ENCODE measurements at regions not wholly inside any gene's neighbourhood (a gene's known extent, or its start where the extent isn't known, plus 50 kb on each side); places are given as distances from the start of the nearest gene placed in this dataset.

DNA sequence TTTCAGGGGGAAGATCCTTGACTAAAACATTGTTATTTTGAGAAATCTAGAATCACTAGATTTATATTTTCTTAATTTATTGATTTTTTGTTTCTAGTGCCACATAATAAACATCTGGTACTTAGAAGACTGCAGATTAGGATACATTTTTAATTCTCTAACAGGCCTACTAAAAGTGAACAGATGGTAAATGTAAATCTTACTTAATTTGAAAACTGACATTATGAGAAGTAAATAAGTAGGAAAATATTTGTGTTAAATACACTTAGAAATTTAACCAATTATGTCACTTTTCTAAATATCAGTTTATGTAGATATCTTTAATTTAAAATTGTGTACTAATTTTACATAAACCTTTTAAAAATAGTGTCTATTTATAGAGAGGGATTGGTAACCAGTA is 2255.6 kb upstream of the PCDH20 start:
- no peak overlapping the region for H3K4me3 Mint-ChIP-seq
- H3K18ac ChIP-seq (ENCODE audit: insufficient read length, low read depth, low read length), result no peak overlapping the region
- no peaks in the 10 kb centered on the region for H3K27me3 ChIP-seq (ENCODE audit: insufficient read depth, low read length)
- no peaks in the 10 kb centered on the region for H3K79me2 ChIP-seq (ENCODE audit: insufficient read depth, low read length)
- no peak overlapping the region for H2AK5ac ChIP-seq (ENCODE audit: insufficient read length, low read length)
- no peak overlapping the region for H2BK120ac ChIP-seq (ENCODE audit: low read depth, low read length, poor library complexity, severe bottlenecking)
- TF ChIP-seq, protein P1, sequence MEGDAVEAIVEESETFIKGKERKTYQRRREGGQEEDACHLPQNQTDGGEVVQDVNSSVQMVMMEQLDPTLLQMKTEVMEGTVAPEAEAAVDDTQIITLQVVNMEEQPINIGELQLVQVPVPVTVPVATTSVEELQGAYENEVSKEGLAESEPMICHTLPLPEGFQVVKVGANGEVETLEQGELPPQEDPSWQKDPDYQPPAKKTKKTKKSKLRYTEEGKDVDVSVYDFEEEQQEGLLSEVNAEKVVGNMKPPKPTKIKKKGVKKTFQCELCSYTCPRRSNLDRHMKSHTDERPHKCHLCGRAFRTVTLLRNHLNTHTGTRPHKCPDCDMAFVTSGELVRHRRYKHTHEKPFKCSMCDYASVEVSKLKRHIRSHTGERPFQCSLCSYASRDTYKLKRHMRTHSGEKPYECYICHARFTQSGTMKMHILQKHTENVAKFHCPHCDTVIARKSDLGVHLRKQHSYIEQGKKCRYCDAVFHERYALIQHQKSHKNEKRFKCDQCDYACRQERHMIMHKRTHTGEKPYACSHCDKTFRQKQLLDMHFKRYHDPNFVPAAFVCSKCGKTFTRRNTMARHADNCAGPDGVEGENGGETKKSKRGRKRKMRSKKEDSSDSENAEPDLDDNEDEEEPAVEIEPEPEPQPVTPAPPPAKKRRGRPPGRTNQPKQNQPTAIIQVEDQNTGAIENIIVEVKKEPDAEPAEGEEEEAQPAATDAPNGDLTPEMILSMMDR (conservative IDR thresholded peaks at IDR 0.05), result no peak
- no peak overlapping the region for H3K4ac ChIP-seq (ENCODE audit: low read depth, low read length)
- no peak overlapping the region for H4K8ac ChIP-seq (replicated peaks; ENCODE audit: insufficient read length, low read depth, low read length)
- H3K79me1 ChIP-seq (ENCODE audit: insufficient read depth, low read depth, low read length, poor library complexity, severe bottlenecking), result no peaks in the 10 kb centered on the region
- H3K9me3 Mint-ChIP-seq, result no peaks in the 10 kb centered on the region
- DNase-seq, result no peak
- H3K23ac ChIP-seq (ENCODE audit: insufficient read length, low read depth, low read length), result no peak overlapping the region
- H3K9me3 ChIP-seq (ENCODE audit: control insufficient read depth, low read depth, low read length), result no peaks in the 10 kb centered on the region
- no peaks in the 10 kb centered on the region for H3K36me3 Mint-ChIP-seq (ENCODE audit: insufficient read depth in 1 of 3, low read depth in 3 of 3)
- peaks cover 9 to 12% of the 10 kb centered on the region in 2 experiments for H3K4me1 Mint-ChIP-seq
- H3K4me2 ChIP-seq (ENCODE audit: insufficient read depth, insufficient read length, low read length), result no peak overlapping the region
- H2BK20ac ChIP-seq (ENCODE audit: low read depth, low read length, poor library complexity, severe bottlenecking), result no peak overlapping the region
- no peak overlapping the region for H2AFZ ChIP-seq (ENCODE audit: low read length)
- H3K14ac ChIP-seq (ENCODE audit: insufficient read depth, low read length), result no peak overlapping the region
- H2BK15ac ChIP-seq (ENCODE audit: low read depth, low read length), result no peak overlapping the region
- no peak overlapping the region for H2BK5ac ChIP-seq (ENCODE audit: insufficient read length, low read length)
- no peaks in the 10 kb centered on the region for H4K20me1 ChIP-seq (ENCODE audit: control insufficient read depth, insufficient read depth, insufficient read length)
- no peak overlapping the region for H3K9ac ChIP-seq (ENCODE audit: extremely low read depth, insufficient read length, low read length)
- no peak overlapping the region for H2BK12ac ChIP-seq (ENCODE audit: insufficient read length, low read depth, low read length)
- no peak overlapping the region for H3K56ac ChIP-seq (ENCODE audit: insufficient read length, low read depth, low read length)
- no peak overlapping the region for H4K91ac ChIP-seq (ENCODE audit: insufficient read length, low read depth, low read length)
- no peak overlapping the region for H3K27ac Mint-ChIP-seq
- no peak overlapping the region for H3K27ac ChIP-seq (ENCODE audit: insufficient read length, low read depth, low read length)
- no peaks in the 10 kb centered on the region for H3K4me1 ChIP-seq (ENCODE audit: insufficient read depth, low read length)
- H3K23me2 ChIP-seq (ENCODE audit: insufficient read length, low read depth, low read length, poor library complexity, severe bottlenecking), result no peaks in the 10 kb centered on the region
- no peak overlapping the region for H3T11ph ChIP-seq (ENCODE audit: low read length)
- no peak overlapping the region for H4K5ac ChIP-seq (ENCODE audit: insufficient read length, low read depth, low read length)
- H3K27me3 Mint-ChIP-seq (ENCODE audit: low read depth), result no peaks in the 10 kb centered on the region
